ENCODE measurements at regions not wholly inside any gene's neighbourhood (a gene's known extent, or its start where the extent isn't known, plus 50 kb on each side); places are given as distances from the start of the nearest gene placed in this dataset.

DNA sequence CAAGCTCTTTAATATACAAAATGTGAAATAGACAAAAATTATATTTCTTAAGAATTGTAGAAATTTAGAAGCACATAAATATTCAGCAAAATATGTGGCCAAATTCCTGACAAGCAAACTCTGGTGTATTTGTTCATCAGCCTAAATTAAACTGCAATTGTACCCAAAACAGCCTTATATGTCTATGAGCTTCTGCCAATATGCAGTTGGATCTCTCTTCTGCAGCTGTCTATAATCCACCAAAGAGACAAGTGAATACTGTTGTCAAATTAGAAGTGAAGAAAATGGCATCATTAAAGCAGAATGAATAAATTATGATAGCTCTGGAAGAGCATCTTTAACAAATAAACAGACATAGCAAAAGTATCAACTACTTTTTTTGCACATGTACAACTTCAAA lies 755.7 kb downstream of the GRIK2 start:
- no peak for TF ChIP-seq EZH2 (IDR thresholded peaks at IDR 0.05; ENCODE audit: borderline replicate concordance, insufficient read depth, low read depth, low read length, poor library complexity, severe bottlenecking)
- TF ChIP-seq, protein P1, sequence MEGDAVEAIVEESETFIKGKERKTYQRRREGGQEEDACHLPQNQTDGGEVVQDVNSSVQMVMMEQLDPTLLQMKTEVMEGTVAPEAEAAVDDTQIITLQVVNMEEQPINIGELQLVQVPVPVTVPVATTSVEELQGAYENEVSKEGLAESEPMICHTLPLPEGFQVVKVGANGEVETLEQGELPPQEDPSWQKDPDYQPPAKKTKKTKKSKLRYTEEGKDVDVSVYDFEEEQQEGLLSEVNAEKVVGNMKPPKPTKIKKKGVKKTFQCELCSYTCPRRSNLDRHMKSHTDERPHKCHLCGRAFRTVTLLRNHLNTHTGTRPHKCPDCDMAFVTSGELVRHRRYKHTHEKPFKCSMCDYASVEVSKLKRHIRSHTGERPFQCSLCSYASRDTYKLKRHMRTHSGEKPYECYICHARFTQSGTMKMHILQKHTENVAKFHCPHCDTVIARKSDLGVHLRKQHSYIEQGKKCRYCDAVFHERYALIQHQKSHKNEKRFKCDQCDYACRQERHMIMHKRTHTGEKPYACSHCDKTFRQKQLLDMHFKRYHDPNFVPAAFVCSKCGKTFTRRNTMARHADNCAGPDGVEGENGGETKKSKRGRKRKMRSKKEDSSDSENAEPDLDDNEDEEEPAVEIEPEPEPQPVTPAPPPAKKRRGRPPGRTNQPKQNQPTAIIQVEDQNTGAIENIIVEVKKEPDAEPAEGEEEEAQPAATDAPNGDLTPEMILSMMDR (IDR thresholded peaks at IDR 0.05) = no peak

Data from B cell (primary cell).